ENCODE measurements at regions not wholly inside any gene's neighbourhood (a gene's known extent, or its start where the extent isn't known, plus 50 kb on each side); places are given as distances from the start of the nearest gene placed in this dataset.

- no peak for TF ChIP-seq CTCF (IDR thresholded peaks at IDR 0.05)
- TF ChIP-seq POLR2A (IDR thresholded peaks at IDR 0.05): no peak
Measured at GRCh38 chr2:64858541-64859311, 130.5 kb upstream of the SLC1A4 start.

Measured in right lobe of liver (tissue), 4 donors.